HPDE6-E6E7 (cell line): ENCODE measurements at regions not wholly inside any gene's neighbourhood (a gene's known extent, or its start where the extent isn't known, plus 50 kb on each side); places are given as distances from the start of the nearest gene placed in this dataset.

Experiments
- DNase-seq: peaks from one replicate; pipeline ENCODE4 v3.0.0; 2011; ENCODE audit warnings: missing footprints; ENCODE audit errors: extremely low spot score

DNA sequence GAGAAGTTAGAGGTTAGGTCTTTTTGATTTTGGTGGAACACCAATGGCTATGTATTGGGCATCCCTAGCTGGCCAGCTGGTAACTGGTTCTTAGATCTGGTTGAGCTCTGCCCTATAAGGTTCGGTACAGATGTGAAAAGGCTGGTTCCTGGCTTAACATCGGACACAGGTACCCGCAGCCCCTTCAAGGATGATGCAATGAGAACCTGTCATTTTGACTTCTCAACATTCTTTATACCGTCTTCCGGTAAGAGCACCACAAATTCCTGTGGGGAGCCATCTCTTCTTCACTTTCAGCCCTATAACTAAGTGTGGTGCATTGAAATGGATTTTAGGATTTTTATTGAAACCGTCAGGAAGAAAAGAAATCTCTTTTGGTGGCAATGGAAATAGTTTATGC, 222.8 kb downstream of the ADAMTS9 start:
- DNase-seq, result no peak

DNA sequence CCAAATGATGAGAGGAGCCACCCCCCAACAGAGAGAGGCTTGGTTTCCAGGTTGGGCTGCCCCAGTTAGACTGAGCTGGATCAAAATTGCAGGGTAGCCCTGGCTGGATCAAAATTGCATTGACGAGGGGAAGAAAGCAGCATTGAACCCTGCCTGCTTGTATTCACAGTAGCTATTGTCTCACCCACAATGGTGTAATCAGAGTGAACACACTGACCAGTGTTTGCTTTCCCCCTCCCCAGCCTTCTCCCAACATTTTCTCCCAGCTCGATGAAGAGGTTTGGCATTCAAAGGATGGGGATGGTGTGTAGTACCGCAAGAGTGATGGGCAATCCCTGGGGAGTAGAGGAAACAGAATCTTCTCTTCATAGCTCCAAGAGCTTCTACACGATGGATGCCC, 223.8 kb downstream of the ADAMTS9 start:
- DNase-seq, result no peak

DNA sequence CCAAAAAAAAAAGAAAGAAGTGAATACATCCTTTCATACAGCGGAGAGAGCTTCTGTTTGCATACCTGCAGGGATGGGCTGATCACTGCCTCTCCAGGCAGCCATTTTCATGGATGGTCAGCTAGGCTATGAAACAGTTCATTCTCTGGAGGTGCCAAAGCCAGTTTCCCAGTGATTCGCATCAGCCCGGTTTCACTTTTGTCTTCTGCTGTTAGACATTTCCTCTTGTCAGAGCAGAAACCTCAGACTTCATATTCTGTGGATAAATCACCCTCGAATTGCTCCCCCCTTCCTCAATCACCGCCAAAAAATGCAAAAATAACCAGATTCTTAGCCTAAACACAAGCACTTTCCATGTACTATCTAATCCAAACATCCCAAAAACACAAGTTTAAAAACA, 225.6 kb downstream of the ADAMTS9 start:
- DNase-seq, result no peak

DNA sequence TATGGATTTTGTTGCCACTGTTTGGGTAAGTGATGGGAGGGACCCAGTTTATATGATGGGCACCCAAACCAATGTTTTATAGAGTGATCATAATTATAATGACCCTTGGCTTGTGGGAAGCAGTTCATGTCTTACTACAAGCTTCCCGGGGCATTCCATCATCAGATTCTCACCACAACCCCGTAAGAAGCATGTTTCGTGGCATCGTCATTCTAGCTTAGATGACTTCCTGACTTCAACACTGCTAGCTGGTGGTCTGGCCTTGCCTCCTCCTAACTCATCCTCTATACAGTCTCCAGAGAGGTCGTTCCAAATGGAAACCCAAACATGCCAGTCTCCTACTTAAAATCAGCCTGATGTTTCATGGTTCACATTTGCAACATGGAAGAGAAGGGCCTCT, 226.9 kb downstream of the ADAMTS9 start:
- DNase-seq, result no peak

DNA sequence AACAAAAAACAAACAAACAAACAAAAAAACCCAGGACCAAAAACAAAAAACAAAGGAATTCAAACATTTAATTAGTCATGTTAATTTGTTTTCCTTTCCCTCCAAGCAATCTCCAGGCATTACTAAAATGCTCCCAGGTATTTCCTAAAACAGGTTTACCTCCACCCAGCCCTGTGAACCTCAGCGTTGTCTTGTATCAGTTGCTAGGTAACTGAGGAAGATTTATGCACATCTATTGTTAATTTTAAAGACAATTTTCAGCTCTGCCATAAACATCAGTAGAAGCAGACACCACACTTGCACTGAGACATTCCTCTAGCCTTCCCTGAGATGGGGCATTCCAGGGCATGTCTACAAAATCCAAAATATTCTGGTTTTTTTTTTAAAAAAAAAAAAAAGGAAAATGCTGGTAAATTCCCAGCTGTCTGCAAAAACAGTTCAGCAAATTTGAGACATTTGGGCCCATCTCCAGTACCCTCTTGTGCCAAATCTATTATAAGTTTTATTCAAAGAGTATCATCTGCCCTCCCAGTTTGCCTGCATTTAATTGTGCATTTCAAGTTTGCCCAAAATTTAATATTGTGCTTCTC, 227.6 kb downstream of the ADAMTS9 start:
- DNase-seq, result no peak

DNA sequence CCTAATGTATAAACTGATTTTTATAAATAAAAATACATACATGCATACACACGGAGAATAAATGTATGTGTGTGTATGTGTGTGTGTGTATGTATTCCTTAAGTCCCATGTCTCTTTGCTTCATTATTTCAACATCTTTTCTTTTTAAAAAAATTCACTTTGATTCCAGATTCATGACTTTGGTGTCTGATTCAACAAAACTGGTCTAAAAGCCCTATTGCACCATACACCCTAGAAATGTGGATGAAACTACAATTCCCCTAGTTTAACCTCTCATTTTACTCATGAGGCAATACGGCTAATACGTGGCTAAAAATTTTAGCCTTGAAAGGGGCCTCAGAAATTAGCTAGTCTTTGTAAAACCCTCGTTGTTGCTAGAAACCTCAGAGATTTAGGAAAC, 228.1 kb downstream of the ADAMTS9 start:
- no peak for DNase-seq

DNA sequence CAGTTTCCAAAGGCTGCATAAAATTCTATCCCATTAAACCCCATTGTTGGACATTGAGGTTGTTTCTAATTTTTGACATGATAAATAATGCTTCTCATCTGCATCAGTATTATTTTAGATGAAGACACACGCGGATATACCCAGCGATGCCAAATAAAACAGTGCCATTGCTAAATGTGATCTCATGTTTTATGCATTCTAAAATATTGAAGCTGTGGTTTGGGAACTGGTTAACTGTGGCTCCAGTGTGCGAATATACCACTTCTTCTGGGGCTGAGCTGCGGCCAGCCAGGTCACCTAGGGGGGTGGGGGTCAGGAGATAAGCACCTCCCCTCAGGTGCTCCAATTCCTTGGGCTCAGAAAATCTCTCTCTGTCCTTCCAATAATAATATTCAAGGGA, 230.0 kb downstream of the ADAMTS9 start:
- DNase-seq, result no peak

DNA sequence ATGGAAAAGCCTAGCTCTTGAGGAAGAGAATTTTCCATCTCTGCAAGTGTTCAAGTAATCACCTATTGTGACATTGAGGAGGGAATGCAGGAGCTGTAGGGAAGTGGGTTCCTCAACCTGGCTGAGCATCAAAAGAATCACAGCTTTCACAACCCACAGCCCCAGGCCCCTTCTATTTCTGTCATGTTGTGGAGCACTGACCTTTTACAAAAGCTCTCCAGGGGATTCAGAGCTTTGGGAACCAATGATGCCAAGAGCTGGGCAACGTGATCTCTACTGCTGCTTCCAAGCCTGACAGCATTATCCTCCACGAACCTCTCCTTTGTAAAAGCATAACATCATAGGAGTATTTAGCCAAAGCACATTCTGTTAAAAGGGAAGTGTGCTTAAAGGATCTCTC, 231.1 kb downstream of the ADAMTS9 start:
- DNase-seq, result no peak

DNA sequence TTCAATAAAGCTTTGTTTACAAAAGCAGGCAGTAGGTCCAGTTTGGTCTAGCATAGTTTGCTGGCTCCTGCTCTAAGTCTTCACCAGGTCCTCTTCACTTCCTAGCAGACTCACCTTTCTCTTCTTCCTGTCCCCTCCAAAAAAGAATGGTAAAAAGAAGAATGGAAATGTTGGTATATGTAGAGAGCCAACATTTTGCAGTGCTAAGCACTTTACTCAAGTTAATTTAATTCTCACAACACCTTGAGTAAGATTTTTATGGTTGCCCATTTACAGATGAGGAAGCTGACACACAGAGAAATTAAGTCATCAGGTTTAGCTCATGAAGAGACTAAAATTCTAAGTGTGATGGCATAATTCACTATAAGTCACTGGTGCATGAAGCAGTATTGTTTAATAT, 230.1 kb upstream of the PRICKLE2 start:
- no peak for DNase-seq

DNA sequence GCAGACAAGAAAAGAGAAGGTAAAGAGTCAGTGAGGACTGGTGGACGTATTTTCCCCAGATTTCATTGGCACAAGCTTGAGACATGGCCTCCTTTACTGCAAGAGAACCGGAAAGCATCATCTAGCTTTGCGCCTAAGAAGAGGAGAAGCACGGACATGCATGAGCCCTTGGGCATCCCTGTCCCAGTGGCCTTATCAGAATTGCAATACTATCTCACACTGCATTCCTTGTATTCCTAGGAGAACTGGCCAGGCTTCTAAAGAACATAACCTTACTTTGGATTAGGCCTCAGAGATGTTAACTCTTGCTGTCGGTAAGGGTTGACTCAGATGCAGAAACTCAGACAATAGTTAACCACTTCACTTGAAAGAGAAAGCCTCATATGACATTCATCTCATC, 229.5 kb upstream of the PRICKLE2 start:
- no peak for DNase-seq

DNA sequence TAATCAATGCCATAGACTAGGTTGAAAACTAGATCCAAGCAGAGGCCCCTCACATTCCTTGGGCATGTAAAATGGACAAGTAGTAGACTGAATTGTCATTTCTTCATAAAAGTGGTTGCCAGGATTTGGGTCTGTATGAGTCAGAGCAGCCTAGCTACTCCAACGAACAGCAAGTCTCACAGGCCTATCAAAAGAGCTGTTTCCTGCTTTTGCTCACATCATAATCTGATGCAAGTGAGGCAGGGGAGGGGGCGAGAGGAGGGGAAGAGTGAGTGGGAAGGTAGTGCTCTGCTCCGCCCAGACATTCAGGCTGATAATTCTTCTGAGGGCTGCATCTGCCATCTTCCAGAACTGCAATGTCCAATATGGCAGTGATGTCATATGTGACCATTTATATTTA, 228.9 kb upstream of the PRICKLE2 start:
- DNase-seq, result no peak

DNA sequence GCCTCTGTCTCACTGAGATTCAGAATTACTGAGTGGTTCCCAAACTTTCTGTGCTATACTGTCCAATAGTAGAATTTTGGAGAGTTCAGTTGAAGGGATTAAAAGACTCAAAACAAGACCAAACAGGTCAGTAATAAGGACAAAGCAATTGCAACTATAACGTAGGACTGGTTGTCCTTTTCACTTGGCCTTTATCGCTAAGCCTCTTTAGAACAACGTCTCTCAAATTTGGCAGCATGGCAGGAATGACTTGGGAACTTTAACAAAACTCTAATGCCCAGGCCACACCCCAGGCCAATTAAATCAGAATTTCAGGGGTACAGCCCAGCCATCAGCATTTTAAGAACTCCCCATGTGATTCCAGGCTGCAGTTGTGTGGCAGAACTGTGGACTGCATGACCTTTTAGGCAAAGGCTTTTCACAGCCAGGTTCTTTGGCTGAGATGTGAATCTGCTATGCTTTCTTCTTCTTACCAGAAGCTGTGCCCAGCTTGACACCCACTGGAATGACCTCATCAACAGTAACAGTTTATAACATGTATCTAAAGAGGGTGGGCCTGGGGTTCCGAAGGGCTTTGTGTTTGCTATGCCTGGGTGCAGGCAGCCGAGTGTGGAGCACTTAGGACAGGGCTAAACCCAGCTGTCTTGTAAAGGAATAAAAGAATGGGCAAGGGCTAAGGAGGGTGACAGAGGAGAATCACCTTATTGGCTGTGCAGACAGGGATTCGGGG, 226.2 kb upstream of the PRICKLE2 start:
- no peak for DNase-seq

DNA sequence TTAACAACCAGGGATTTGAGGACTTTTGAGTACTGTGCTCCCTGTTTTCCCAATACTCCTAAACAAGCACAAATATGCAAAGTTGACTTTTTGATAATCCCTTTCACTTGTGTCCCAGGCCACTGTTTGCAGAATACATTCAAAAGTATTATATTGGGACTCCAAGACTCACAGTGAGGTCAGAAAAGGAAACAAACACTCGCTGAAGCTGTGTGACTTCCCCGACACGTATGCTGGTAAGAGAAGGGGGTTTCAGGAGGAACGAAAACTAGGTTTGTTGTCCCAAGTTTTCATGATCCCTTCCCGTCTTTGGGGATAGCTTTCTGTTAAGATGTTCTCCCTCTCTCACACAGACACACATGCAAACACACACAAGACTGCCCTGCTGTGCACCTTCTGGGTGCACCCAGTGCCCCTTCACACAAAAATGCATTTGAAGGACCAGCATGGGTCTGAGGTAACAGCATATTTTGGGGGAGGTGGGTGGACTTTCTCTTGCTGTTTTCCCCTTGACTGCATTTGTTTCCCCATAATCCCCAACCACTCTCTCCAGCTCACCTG, 225.2 kb upstream of the PRICKLE2 start:
- DNase-seq, result no peak

DNA sequence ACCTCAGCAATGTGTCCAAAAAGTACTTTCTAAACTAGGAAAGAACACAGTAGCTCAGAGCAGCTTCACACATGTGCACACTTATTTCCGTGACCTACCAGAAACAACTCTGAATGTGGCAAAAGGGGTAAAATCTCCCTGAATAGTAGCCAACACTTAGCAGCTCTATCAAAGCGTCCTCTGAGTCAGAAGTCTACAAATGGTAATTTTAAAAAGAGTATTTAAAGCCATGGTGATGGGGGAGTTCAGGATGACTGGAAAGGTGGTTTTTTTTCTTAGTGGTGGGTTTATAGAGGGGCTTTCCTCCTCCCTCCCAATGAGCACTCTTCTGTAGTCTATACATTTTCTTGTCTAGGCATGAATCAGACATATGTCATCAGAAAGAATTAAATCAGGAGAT, 223.8 kb upstream of the PRICKLE2 start:
- DNase-seq, result no peak

DNA sequence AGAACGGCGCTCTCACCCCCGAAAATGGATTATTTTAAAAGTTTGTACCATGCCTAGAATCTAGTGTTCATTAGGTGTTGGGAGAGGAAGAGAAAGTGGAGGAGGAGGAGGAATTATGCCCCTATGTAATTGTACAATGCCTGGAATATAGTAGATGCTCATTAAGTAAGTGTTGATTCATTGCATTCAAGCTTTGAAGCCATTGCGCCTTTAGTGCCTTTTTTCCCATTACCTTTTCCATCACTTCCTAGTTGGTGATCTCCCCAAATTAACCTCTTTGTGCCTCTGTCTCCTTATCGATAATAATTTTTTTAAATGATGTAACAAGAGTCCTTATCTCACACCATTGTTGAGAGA, 220.7 kb upstream of the PRICKLE2 start:
- DNase-seq, result no peak

DNA sequence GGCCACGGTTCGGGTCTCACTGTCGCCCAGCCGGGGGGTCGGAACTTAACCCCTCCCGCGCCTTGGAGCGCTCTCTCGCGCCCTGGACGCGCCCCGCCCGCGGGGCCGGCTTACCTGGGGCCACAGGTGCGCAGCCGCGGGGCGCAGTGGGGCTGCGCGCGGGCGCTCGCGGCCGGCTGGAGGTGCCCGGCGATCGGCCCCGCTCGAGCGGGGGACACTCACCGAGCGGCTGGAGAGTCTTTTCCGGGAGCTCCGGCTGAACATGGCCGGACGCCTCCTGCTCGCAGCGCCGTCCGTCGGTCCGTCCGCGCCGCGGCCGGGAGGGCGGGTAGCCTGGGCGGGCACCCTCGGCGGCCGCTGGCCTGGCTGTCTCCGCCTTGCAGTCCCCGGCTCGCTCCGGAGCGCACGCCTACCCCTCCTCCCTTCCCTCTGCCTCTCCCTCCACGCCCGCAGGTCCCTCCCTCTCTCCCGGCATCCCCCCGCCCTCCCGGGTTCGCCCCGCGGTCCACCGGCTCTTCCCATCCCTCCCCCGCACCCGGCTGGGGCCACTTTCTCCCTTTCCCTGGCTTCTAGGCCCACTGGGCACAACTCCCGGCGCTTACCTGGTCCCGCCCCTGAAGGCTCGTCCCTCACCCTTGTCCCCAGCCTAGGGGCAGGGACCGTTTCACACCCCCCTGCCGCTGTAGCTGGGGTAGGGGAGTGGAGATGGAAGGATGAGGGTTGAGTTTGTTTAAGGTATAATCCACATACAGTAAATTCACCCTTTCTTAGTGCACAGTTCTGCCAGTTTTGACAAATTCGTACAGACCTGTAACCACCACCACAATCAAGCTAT, 220.1 kb upstream of the PRICKLE2 start:
- DNase-seq, result no peak

DNA sequence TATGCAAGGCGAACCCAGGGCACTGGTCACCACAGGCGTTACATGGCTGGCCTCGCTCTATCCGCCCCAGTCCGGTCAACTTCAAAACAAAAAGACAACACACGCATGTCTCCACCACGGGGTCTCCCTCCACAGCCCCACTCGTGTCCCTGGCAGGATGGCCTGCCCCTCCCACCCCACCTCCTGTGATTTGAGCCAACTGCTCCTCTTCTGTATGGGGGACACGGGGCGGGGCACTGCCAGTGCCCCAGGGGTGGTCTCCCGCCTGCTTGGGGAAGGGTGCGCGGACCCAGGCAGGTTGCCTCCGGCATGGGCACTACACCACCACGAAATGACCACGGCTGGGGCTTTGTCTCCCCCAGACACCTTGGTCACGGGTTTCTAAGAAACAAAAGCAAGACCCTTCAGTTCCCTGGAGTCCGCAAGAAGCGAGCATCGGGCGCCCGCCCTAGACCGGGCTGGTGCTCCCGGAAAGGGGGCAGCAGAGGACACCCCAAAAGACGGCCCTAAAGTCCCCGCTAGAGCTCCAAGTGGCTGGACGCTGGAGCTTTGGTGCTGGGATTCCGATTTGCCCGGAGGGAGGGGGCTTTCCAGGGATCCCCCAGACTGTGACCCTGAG, 219.3 kb upstream of the PRICKLE2 start:
- DNase-seq, result no peak

DNA sequence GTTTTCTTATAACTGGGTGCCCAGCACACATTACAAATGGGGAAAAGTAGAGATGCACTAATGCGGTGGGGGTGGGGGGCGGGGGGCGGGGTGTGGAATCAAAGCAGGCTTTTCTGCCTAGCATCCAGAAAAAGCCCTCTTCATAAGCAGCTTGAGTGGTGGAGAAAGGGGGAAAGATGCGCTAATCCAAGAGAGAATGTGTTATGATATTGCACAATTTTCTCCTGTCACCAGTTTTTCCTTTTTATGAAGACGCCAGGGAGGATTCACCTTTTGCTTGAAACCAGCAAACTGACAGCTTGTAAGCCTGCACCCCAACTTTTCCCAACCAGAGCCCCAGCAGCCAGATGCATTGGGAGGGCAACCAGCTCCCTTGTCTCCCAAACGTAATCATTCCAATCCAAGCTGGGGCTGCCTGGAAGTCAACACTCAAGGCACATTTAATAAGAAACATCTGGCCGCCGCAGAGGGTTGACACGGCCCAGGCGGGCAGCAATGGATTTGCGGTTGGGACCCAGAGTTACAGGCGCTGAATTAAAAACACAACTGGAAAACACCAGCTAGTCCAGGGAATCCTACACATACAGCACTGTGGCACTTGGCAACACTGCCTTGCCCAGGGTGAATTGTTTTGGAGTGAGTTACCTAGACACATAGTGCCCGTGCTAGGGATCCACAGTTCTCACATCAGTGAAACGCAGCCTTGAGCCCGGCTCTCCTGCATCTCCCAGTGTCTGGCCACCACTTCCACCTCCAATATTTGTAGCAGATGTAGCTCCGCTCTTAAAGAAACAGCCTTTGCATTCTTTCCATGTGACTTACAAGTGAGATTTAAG, 218.5 kb upstream of the PRICKLE2 start:
- DNase-seq, result no peak

DNA sequence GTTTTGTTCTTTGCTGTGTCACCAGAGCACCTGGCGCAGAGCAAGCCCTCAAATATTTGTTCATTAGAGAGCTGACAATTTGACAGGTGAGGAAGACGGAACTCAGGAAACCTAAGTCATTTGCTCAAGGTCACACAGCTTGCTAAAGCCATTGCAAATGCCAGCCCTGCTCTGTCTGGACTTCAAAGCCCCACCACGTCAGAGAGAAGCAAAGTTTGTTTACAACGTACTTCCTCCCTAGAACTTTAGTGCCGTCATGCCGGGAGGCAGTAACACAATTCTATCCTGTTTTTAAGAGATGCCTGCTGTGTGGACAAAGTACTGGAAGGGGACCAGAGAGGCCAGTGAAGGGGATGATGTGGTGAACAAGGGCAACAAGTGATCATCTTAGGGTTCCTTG, 216.6 kb upstream of the PRICKLE2 start:
- DNase-seq, result no peak

DNA sequence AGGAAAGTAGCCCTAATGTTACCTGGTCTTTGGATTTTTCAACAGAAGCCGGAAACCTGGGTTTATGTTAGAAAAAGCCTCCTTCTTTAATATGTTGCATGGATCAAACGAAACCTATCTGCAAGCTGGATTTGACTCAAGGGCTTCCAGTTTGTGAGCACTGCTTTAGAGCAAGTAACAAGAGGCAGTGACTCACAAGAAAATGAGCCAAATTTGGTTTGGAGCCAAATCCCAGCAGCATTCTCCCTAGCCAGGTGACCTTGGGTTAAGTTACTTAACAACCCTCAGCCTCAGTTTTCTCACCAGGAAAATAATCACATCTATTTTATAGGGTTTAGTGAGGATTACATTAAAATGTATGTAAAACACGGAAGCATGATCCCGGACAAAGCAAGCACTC, 215.2 kb upstream of the PRICKLE2 start:
- no peak for DNase-seq

DNA sequence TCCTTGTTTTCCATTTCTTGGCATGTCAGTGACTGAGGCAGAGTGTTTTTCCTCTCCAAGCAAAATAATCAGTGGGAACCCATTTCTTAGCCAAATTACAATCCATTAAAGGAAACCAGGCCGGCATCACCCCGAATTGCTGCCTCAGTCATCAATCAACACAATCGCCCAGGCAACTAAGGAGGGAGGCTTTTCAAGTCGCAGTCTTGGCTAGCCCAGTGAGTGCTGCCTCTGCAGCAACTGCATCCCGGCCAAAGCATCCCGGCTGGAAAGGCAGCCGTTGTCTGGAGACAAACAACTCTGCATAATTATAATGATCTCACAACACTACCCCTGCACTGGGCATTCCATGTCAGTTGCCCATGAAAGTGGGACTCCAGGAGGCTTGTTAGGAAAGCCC, 213.5 kb upstream of the PRICKLE2 start:
- no peak for DNase-seq
